ENCODE measurements at regions not wholly inside any gene's neighbourhood (a gene's known extent, or its start where the extent isn't known, plus 50 kb on each side); places are given as distances from the start of the nearest gene placed in this dataset.

DNA sequence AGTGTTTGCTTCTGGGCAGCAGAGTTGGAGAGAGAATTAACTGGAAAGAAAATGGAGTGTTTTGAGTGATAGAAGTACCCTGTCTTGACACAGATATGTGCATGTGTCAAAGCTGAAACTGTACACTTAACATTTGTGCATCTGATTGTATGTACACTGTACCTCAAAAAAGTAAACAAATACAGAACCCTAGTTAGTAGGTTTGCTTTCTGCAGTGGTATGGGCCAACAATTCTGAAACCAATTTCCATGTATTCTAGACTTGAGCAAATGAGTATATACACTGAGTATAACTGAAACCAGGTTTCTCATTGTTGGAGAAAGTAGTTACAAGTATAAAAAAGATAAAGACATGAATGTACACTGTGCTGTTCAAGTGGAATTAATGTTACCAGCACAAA, 52.4 kb downstream of the ELAPOR2 start:
- Histone ChIP-seq H3K9ac (replicated peaks; ENCODE audit: extremely low read depth, insufficient read depth, low read length) (no peak overlapping the region), H3K9me1 (replicated peaks; ENCODE audit: control insufficient read depth, extremely low read depth, insufficient read depth, low read length) (no peaks in the 10 kb centered on the region), H3K36me3 (ENCODE audit: control insufficient read depth in 2 of 2, extremely low read depth in 1 of 2, insufficient read depth in 2 of 2, low read length in 2 of 2) (no peaks in the 10 kb centered on the region), H3K4me1 (ENCODE audit: control insufficient read depth, extremely low read depth, insufficient read depth, low read length) (no peaks in the 10 kb centered on the region), H3K27me3 (ENCODE audit: control insufficient read depth in 2 of 2, insufficient read depth in 2 of 2, low read length in 2 of 2) (no peaks in the 10 kb centered on the region), H3K9me3 (replicated peaks; ENCODE audit: control insufficient read depth, insufficient read depth, low read length) (no peaks in the 10 kb centered on the region), H3K79me2 (ENCODE audit: control insufficient read depth, insufficient read depth, low read length) (no peaks in the 10 kb centered on the region), H3K4me2 (ENCODE audit: insufficient read depth, low read length) (no peak overlapping the region), H4K20me1 (replicated peaks; ENCODE audit: control insufficient read depth, extremely low read depth, insufficient read depth, low read length) (no peaks in the 10 kb centered on the region), H2AFZ (ENCODE audit: low read depth, low read length) (no peak overlapping the region), H3K27ac (ENCODE audit: insufficient read depth, low read depth, low read length) (no peak overlapping the region), H3K4me3 (replicated peaks in 1 of 3; ENCODE audit: insufficient read depth in 1 of 3, low read depth in 1 of 3, low read length in 3 of 3) (no peak overlapping the region)
- BruUV-seq (replicated peaks) = no TSS peak
- DNase-seq (ENCODE audit: low read depth, low spot score) (no peak), FAIRE-seq (no peak)
- dilution Hi-C loops (cut with MboI; ENCODE audit: extremely low pct_ligation_motif_present, low sequenced_read_pairs) = no loop called here
- ChIA-PET POLR2A (no interaction called here), CTCF (no interaction called here)
- intact Hi-C loops (cut with micrococcal nuclease) = no loop called here
- TF ChIP-seq GATA2 (IDR thresholded peaks at IDR 0.05; ENCODE audit: insufficient read depth, insufficient read length, low read depth, low read length) (no peak), POLR2A (IDR thresholded peaks at IDR 0.05; ENCODE audit: low read depth, low read length) (no peak), POLR2AphosphoS5 (IDR thresholded peaks at IDR 0.05; ENCODE audit: insufficient read depth, low read depth, low read length) (no peak), MYC (IDR thresholded peaks at IDR 0.05; ENCODE audit: low read depth, low read length) (no peak), EZH2 (IDR thresholded peaks at IDR 0.05; ENCODE audit: borderline replicate concordance, low read depth, low read length, severe bottlenecking) (no peak), FOS (IDR thresholded peaks at IDR 0.05; ENCODE audit: borderline replicate concordance, insufficient read depth, low read length) (no peak), JUN (IDR thresholded peaks at IDR 0.05; ENCODE audit: borderline replicate concordance, insufficient read depth, insufficient read length, low read depth) (no peak)
- TF ChIP-seq, protein P1, sequence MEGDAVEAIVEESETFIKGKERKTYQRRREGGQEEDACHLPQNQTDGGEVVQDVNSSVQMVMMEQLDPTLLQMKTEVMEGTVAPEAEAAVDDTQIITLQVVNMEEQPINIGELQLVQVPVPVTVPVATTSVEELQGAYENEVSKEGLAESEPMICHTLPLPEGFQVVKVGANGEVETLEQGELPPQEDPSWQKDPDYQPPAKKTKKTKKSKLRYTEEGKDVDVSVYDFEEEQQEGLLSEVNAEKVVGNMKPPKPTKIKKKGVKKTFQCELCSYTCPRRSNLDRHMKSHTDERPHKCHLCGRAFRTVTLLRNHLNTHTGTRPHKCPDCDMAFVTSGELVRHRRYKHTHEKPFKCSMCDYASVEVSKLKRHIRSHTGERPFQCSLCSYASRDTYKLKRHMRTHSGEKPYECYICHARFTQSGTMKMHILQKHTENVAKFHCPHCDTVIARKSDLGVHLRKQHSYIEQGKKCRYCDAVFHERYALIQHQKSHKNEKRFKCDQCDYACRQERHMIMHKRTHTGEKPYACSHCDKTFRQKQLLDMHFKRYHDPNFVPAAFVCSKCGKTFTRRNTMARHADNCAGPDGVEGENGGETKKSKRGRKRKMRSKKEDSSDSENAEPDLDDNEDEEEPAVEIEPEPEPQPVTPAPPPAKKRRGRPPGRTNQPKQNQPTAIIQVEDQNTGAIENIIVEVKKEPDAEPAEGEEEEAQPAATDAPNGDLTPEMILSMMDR (IDR thresholded peaks at IDR 0.05; ENCODE audit: extremely low read depth in 1 of 2, insufficient read depth in 1 of 2, low read depth in 1 of 2, low read length in 2 of 2) = no peak
- TF ChIP-seq, protein P2, sequence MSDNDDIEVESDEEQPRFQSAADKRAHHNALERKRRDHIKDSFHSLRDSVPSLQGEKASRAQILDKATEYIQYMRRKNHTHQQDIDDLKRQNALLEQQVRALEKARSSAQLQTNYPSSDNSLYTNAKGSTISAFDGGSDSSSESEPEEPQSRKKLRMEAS (IDR thresholded peaks at IDR 0.05; ENCODE audit: insufficient read depth, insufficient read length) = no peak

Data from endothelial cell of umbilical vein (primary cell).